Upper lobe of left lung (tissue), 4 donors: ENCODE measurements at regions not wholly inside any gene's neighbourhood (a gene's known extent, or its start where the extent isn't known, plus 50 kb on each side); places are given as distances from the start of the nearest gene placed in this dataset.

Source experiments
- EP300 ChIP-seq, 4 donors: sonication (generic); formaldehyde crosslinking; IDR thresholded peaks; one replicate each; pipeline ENCODE4 v1.5.1; 2017; ENCODE audit warnings: antibody characterized with exemption in 4 of 4, control low read depth in 2 of 4
- POLR2A ChIP-seq, 4 donors: fragments of 450-650 bp; IDR thresholded peaks; one replicate each; pipeline ENCODE4 v1.5.1; 2016 to 2017; ENCODE audit warnings: antibody characterized with exemption in 4 of 4, mild to moderate bottlenecking in 2 of 4
- POLR2AphosphoS5 ChIP-seq, 2 donors: sonication (generic); formaldehyde crosslinking; IDR thresholded peaks; one replicate each; pipeline ENCODE4 v1.5.1; 2017; ENCODE audit warnings: antibody characterized with exemption in 2 of 2
- TF ChIP-seq, protein P1 (sequence below), 6 experiments: fragments of 450-650 bp in 4 of 6; fragments of 200-600 bp in 2 of 6; sonication (generic) in 2 of 6; IDR thresholded peaks; one replicate each; pipeline ENCODE4 v1.5.1; 2016 to 2019; ENCODE audit warnings: antibody characterized with exemption in 6 of 6

DNA sequence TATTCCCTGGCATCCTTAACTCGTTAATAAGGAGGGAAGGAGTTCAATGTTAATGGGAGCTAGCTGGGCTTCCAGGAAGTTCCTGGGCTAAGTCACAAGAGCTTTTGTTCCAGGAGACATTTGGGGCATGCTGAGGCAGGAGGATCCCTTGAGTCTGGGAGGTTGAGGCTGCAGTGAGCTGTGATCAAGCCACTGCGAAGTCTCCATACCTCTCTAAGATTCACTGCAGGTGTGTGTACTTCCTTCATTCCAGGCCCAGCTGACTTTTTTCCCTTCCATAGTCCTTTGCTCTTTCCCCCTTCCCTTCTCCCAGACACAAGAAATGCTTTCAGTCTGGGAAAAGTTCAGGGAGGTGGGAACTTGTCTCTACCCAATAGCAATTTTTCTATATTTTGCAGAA, 489.8 kb downstream of the NPIPA7 start:
- TF ChIP-seq POLR2AphosphoS5 (IDR thresholded peaks at IDR 0.05), result no peak
- TF ChIP-seq, protein P1, sequence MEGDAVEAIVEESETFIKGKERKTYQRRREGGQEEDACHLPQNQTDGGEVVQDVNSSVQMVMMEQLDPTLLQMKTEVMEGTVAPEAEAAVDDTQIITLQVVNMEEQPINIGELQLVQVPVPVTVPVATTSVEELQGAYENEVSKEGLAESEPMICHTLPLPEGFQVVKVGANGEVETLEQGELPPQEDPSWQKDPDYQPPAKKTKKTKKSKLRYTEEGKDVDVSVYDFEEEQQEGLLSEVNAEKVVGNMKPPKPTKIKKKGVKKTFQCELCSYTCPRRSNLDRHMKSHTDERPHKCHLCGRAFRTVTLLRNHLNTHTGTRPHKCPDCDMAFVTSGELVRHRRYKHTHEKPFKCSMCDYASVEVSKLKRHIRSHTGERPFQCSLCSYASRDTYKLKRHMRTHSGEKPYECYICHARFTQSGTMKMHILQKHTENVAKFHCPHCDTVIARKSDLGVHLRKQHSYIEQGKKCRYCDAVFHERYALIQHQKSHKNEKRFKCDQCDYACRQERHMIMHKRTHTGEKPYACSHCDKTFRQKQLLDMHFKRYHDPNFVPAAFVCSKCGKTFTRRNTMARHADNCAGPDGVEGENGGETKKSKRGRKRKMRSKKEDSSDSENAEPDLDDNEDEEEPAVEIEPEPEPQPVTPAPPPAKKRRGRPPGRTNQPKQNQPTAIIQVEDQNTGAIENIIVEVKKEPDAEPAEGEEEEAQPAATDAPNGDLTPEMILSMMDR (IDR thresholded peaks at IDR 0.05), result no peak
- TF ChIP-seq POLR2A (IDR thresholded peaks at IDR 0.05), result no peak
- TF ChIP-seq EP300 (IDR thresholded peaks at IDR 0.05), result no peak
